ENCODE measurements at regions not wholly inside any gene's neighbourhood (a gene's known extent, or its start where the extent isn't known, plus 50 kb on each side); places are given as distances from the start of the nearest gene placed in this dataset.

DNA sequence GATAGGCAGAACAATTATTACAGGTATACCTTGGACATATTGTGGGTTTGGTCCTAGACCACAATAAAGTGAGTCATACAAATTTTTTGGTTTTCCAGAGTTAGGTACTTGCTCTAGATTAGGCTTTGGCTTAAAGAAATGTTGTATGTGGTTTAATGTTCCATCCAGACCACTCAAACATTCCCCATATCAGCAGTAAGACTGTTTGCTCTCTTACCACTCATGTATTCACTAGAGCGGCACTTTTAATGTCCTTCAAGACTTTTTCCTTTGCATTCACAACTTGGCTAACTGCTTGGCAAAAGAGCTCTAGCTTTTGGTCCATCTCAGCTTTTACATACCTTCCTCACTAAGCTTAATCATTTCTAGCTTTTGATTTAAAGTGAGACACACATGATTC is 250.5 kb upstream of the SETMAR start:
- TF ChIP-seq, protein P1, sequence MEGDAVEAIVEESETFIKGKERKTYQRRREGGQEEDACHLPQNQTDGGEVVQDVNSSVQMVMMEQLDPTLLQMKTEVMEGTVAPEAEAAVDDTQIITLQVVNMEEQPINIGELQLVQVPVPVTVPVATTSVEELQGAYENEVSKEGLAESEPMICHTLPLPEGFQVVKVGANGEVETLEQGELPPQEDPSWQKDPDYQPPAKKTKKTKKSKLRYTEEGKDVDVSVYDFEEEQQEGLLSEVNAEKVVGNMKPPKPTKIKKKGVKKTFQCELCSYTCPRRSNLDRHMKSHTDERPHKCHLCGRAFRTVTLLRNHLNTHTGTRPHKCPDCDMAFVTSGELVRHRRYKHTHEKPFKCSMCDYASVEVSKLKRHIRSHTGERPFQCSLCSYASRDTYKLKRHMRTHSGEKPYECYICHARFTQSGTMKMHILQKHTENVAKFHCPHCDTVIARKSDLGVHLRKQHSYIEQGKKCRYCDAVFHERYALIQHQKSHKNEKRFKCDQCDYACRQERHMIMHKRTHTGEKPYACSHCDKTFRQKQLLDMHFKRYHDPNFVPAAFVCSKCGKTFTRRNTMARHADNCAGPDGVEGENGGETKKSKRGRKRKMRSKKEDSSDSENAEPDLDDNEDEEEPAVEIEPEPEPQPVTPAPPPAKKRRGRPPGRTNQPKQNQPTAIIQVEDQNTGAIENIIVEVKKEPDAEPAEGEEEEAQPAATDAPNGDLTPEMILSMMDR (IDR thresholded peaks at IDR 0.05), result no peak
- no peak for TF ChIP-seq POLR2A (IDR thresholded peaks at IDR 0.05)

All from transverse colon (tissue), 3 donors.